ENCODE measurements at regions not wholly inside any gene's neighbourhood (a gene's known extent, or its start where the extent isn't known, plus 50 kb on each side); places are given as distances from the start of the nearest gene placed in this dataset.

GRCh38 chr13:73820285-73820684 lies 313.9 kb downstream of the KLF12 start:
- H3K4me2 ChIP-seq (ENCODE audit: low read depth, low read length), result no peak overlapping the region
- H3K18ac ChIP-seq (ENCODE audit: low read depth, low read length), result no peak overlapping the region
- dilution Hi-C loops (cut with HindIII; ENCODE audit: low sequenced_read_pairs, unreplicated experiment) (no loop called here), intact Hi-C loops (cut with micrococcal nuclease) (no loop called here), in situ Hi-C loops (cut with MboI; ENCODE audit: low sequenced_read_pairs) (no loop called here)
- TF ChIP-seq POLR2A (IDR thresholded peaks at IDR 0.05; ENCODE audit: low read depth, low read length) (no peak), NFE2L2 (IDR thresholded peaks at IDR 0.05; ENCODE audit: low read depth, low read length) (no peak), SMC3 (IDR thresholded peaks at IDR 0.05; ENCODE audit: low read depth, low read length) (no peak), MAFK (IDR thresholded peaks at IDR 0.05; ENCODE audit: low read depth, low read length) (no peak), BHLHE40 (IDR thresholded peaks at IDR 0.05; ENCODE audit: low read depth, low read length) (no peak), ELK1 (IDR thresholded peaks at IDR 0.05; ENCODE audit: borderline replicate concordance, low read depth, low read length) (no peak), FOS (IDR thresholded peaks at IDR 0.05; ENCODE audit: low read depth, low read length) (no peak), USF2 (IDR thresholded peaks at IDR 0.05; ENCODE audit: low read depth, low read length) (no peak), CTCF (conservative IDR thresholded peaks at IDR 0.05; ENCODE audit: low read depth, low read length) (no peak), RFX5 (IDR thresholded peaks at IDR 0.05; ENCODE audit: low read depth, low read length) (no peak)
- no peaks in the 10 kb centered on the region for H3K36me3 ChIP-seq (ENCODE audit: control insufficient read depth, insufficient read depth, low read length)
- H4K5ac ChIP-seq (ENCODE audit: low read depth, low read length), result no peak overlapping the region
- H3K79me1 ChIP-seq (ENCODE audit: low read depth in 1 of 2, low read length in 2 of 2), result peaks cover 11 to 12% of the 10 kb centered on the region in 2 experiments; a peak in 3 of 4 replicates
- no peak overlapping the region for H4K8ac ChIP-seq (ENCODE audit: low read depth in 2 of 2, low read length in 2 of 2)
- DNase-seq (no peak), ATAC-seq (ENCODE audit: low read depth) (no peak)
- no TSS peak for BruUV-seq (replicated peaks)
- H3K56ac ChIP-seq (ENCODE audit: extremely low read depth, insufficient read depth, low read length), result no peak overlapping the region
- no peaks in the 10 kb centered on the region for H3K4me1 ChIP-seq (ENCODE audit: control insufficient read depth, insufficient read depth, low read length)
- H3K4me3 ChIP-seq (ENCODE audit: insufficient read depth, low read depth, low read length), result no peak overlapping the region
- H2AFZ ChIP-seq (replicated peaks; ENCODE audit: low read length, poor library complexity), result no peak overlapping the region
- POLR2A ChIA-PET (ENCODE audit: unreplicated experiment), result no interaction called here
- no peak overlapping the region for H3K23ac ChIP-seq (ENCODE audit: low read depth, low read length)
- CTCF ChIA-PET, result no interaction called here
- no peak overlapping the region for H2BK5ac ChIP-seq (ENCODE audit: low read depth, low read length, poor library complexity, severe bottlenecking)
- H2BK15ac ChIP-seq (ENCODE audit: low read depth, low read length), result no peak overlapping the region
- H3K9ac ChIP-seq (ENCODE audit: low read depth, low read length), result no peak overlapping the region
- no peaks in the 10 kb centered on the region for H3K27me3 ChIP-seq (ENCODE audit: control insufficient read depth, insufficient read depth, low read length)
- H3K9me3 ChIP-seq (ENCODE audit: control insufficient read depth, insufficient read depth, low read length), result no peaks in the 10 kb centered on the region
- H3K4ac ChIP-seq (ENCODE audit: low read depth, low read length), result no peak overlapping the region
- H2AK9ac ChIP-seq (replicated peaks; ENCODE audit: low read depth, low read length, poor library complexity), result no peak overlapping the region
- no peaks in the 10 kb centered on the region; the same call in 1 of the 2 replicates for H3K9me1 ChIP-seq (ENCODE audit: insufficient read depth, low read length)
- H3K27ac ChIP-seq (ENCODE audit: insufficient read depth, low read length), result no peak overlapping the region
- H2AK5ac ChIP-seq (ENCODE audit: low read depth, low read length), result no peak overlapping the region
- H3K14ac ChIP-seq (replicated peaks; ENCODE audit: low read depth, low read length), result no peak overlapping the region
- H2BK120ac ChIP-seq (ENCODE audit: low read depth, low read length), result no peak overlapping the region
- no peak overlapping the region for H2BK20ac ChIP-seq (ENCODE audit: low read depth, low read length)
- no peak overlapping the region for H4K91ac ChIP-seq (ENCODE audit: insufficient read depth, low read depth, low read length)
- WGBS, 2 experiments (ENCODE audit: extremely low coverage in 2 of 2, insufficient read length in 1 of 2), result no CpG with 5 or more reads among the region's 3 CpGs
- H4K20me1 ChIP-seq (ENCODE audit: insufficient read depth, low read length), result no peaks in the 10 kb centered on the region
